Spinal cord (tissue), 9 donors: ENCODE measurements at regions not wholly inside any gene's neighbourhood (a gene's known extent, or its start where the extent isn't known, plus 50 kb on each side); places are given as distances from the start of the nearest gene placed in this dataset.

Experiments
- DNase-seq, 6 donors: peaks; one replicate each; pipeline versions ENCODE4 v3.0.0 to v3.0.0-alpha.2; 2013 to 2015; ENCODE audit warnings: low spot score in 6 of 6, low read depth in 4 of 6
- H3K27ac ChIP-seq: one replicate; pipeline ENCODE4 v1.5.1; 2013; ENCODE audit warnings: low read depth, low read length, control low read depth
- H3K27me3 ChIP-seq: one replicate; pipeline ENCODE4 v1.6.1; 2013; ENCODE audit warnings: low read length; ENCODE audit not compliant: control insufficient read depth, insufficient read depth
- H3K36me3 ChIP-seq: one replicate; pipeline ENCODE4 v1.6.1; 2013; ENCODE audit warnings: low read length; ENCODE audit not compliant: control insufficient read depth, insufficient read depth
- H3K4me1 ChIP-seq: one replicate; pipeline ENCODE4 v1.6.1; 2013; ENCODE audit warnings: low read length; ENCODE audit not compliant: control insufficient read depth, insufficient read depth
- H3K4me3 ChIP-seq: one replicate; pipeline ENCODE4 v1.5.1; 2013; ENCODE audit warnings: low read depth, low read length, control low read depth
- H3K9me3 ChIP-seq: one replicate; pipeline ENCODE4 v1.6.1; 2013; ENCODE audit warnings: low read length; ENCODE audit not compliant: control insufficient read depth, insufficient read depth
- WGBS: methylation state at CpG from one replicate; pipeline ENCODE4 v1.1.5; 2013; ENCODE audit warnings: missing lambda C conversion rate; ENCODE audit not compliant: insufficient coverage; 5-methylcytosine and 5-hydroxymethylcytosine counted together
- donor health status: healthy.

DNA sequence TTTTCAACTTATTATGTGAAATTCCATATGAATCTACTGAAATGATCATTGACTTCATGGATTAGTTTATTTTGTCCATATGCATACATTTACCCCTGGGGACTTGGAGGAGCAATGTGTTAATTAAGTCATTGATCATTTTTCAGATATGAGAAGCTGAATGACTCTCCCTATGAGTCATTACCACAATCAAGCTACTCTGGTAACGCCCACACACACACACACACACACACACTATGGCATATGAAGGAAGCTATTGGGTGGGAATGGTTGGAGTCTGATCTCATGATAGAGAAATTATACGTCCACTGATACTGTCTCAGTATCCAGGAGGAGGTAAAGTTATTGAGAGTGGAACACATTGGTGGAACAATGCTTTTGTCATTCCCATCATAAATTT is 528.9 kb downstream of the AGTPBP1 start:
- Histone ChIP-seq H3K36me3 (no peaks in the 10 kb centered on the region), H3K27me3 (no peaks in the 10 kb centered on the region), H3K4me1 (no peaks in the 10 kb centered on the region), H3K4me3 (no peak overlapping the region), H3K27ac (no peak overlapping the region), H3K9me3 (no peaks in the 10 kb centered on the region)
- no peak for DNase-seq
- no CpG with 5 or more reads among the region's 2 CpGs for WGBS

DNA sequence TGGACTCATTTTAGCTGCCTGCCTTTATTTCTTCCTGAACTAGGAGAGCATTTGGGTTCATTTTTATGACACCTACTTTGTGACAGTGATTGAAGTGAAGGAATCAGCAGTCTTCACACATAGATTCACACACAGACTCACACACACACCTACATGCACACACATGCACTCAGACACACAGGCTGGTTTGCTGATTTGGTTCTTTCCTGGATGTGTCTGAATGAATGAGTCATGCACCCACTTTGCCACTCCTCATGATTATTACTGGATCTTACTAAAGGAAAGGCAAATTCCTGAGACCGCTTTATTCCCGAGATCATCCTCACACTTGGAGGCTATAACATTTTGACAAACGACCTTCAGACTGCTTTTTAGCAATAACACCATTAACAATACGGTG is 529.5 kb downstream of the AGTPBP1 start:
- Histone ChIP-seq H3K9me3 (no peaks in the 10 kb centered on the region), H3K27ac (no peak overlapping the region), H3K36me3 (no peaks in the 10 kb centered on the region), H3K4me1 (no peaks in the 10 kb centered on the region), H3K27me3 (no peaks in the 10 kb centered on the region), H3K4me3 (no peak overlapping the region)
- WGBS: 60% methylated on average over 2 of the region's 4 CpGs
- DNase-seq: no peak

DNA sequence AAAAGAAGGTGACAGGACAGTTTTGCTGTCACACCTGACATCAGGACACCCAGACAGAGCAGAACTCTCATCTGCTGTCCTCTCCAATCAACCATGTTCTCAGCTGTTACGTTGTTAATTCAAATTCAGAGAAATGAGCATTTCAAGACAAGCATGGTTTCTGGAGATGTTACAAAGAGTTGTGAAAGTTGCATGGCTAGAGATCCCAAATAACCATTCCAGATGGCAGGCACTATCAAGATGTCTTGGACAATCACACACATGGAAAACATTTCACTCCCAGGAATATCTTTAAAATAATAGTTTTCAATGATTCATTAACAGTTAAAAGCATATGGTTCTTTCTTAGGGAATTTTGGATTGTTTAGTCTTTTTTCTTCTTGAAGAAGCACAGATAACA is 533.1 kb downstream of the AGTPBP1 start:
- WGBS: no CpG with 5 or more reads among the region's 1 CpG
- Histone ChIP-seq H3K27me3 (no peaks in the 10 kb centered on the region), H3K36me3 (no peaks in the 10 kb centered on the region), H3K4me3 (no peak overlapping the region), H3K4me1 (no peaks in the 10 kb centered on the region), H3K27ac (no peak overlapping the region), H3K9me3 (no peaks in the 10 kb centered on the region)
- DNase-seq: no peak

DNA sequence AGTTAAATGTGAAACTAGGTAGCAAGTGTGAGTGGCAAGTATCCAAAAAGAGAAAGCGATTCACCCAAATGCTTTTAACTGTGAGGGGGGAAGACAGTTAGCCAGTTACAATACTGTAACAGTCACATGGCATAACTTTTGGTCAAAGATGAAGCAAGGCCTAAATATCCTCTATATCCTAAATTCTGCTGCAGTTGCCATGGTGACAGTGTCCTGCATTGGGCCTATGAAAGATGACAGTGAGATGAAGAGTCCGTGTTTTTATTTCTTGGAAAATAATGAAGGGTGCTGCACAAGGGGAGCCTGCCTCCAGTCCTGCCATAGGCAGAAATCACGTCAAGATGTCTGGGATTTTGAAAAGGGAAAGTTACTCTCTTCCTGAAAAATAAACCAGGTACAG is 534.6 kb downstream of the NTRK2 start:
- no peaks in the 10 kb centered on the region for H3K9me3 ChIP-seq
- no peak overlapping the region for H3K4me3 ChIP-seq
- no CpG with 5 or more reads among the region's 3 CpGs for WGBS
- no peak overlapping the region for H3K27ac ChIP-seq
- DNase-seq: peak in 1 of 6 donors; percentile 65
- H3K4me1 ChIP-seq: peaks cover 3% of the 10 kb centered on the region
- no peaks in the 10 kb centered on the region for H3K36me3 ChIP-seq
- H3K27me3 ChIP-seq: no peaks in the 10 kb centered on the region

DNA sequence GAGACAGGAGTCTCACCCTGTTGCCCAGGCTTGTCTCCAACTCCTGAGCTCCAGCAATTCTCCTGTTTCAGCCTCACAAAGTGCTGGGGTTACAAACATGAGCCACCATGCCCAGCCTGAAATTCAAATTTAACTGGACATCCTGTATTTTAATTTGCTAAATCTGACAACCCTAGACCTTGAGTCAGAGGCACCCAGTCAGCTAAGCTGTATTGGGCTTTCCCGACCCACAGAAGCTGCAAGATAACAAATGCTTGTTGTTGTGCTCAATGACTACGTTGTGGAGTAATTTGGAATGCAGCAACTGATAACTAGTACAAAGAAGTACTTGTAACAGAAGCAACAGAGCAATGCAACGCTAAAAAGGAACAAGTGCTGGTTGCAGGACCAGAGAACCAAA is 533.1 kb downstream of the NTRK2 start:
- Histone ChIP-seq H3K4me3 (no peak overlapping the region), H3K27me3 (no peaks in the 10 kb centered on the region), H3K9me3 (no peaks in the 10 kb centered on the region), H3K27ac (peak overlapping the region; percentile 70), H3K4me1 (peaks cover 3% of the 10 kb centered on the region), H3K36me3 (no peaks in the 10 kb centered on the region)
- DNase-seq: no peak
- WGBS: 77% methylated on average over 3 of the region's 3 CpGs

DNA sequence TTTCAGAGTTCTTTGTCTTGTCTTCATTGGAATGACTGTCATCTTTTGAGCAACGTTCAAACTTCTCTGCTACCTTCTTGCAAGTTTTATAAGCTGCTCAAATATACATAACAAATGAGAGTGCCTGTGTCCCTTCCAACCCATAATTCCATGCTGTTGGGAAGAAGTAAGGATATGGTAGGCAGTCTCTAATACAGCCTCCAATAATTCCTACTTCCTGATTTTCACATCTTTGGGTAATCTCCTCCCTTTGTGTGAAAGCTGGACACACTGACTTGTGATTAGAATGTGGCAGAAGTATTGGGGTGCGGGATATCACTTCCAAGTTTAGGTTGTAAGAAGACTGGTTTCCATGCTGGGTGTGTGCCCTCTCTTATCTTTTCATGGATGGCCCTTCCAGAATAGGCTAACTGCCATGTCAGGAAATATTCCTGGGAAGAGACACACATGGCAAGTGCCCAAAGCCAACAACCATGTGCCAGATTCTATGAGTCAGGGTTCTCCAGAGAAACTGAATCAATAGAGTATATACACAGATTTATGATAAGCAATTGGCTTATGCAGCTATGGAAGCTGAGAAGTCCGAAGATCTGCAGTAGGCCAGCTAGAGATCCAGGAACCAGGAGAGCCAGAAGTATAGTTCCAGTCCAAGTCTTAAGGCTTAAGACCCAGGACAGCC is 531.3 kb downstream of the NTRK2 start:
- no peak for DNase-seq
- Histone ChIP-seq H3K4me1 (peaks cover 7% of the 10 kb centered on the region), H3K27me3 (no peaks in the 10 kb centered on the region), H3K4me3 (no peak overlapping the region), H3K27ac (no peak overlapping the region), H3K9me3 (no peaks in the 10 kb centered on the region), H3K36me3 (no peaks in the 10 kb centered on the region)
- WGBS: 93% methylated on average over 2 of the region's 3 CpGs

DNA sequence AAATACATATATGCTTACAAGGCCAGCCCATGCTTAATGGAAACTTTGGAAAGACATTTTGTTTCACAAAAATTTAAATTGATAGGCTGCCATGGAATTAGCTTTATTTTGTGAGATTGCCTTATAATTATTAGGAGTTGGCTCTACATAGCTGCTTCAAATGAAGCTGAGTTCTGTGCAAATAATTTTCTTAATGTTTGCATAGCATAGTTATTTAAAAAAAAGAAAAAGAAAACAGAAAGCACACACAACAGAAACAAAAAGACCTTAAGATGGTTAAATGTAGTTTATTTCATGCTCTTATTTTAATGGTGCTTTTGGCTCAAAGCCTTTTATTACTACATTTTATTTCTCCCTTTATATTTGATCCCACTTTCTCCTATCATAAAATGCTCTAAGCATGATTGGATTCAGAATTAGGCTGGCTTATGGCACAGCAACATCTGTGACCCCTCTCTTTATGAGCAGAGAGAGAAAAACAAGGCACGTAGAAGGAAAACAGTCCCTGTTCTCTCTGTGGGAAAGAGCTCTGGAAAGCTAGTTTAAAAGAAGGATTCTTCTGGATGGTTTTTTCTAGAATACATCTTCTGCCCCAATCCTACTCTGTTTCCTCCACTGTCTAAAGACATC is 530.5 kb downstream of the NTRK2 start:
- H3K9me3 ChIP-seq: no peaks in the 10 kb centered on the region
- H3K27ac ChIP-seq: no peak overlapping the region
- peaks cover 7% of the 10 kb centered on the region for H3K4me1 ChIP-seq
- H3K27me3 ChIP-seq: no peaks in the 10 kb centered on the region
- H3K4me3 ChIP-seq: no peak overlapping the region
- no CpG with 5 or more reads among the region's 1 CpG for WGBS
- DNase-seq: peak in 1 of 6 donors; percentile 89
- no peaks in the 10 kb centered on the region for H3K36me3 ChIP-seq

DNA sequence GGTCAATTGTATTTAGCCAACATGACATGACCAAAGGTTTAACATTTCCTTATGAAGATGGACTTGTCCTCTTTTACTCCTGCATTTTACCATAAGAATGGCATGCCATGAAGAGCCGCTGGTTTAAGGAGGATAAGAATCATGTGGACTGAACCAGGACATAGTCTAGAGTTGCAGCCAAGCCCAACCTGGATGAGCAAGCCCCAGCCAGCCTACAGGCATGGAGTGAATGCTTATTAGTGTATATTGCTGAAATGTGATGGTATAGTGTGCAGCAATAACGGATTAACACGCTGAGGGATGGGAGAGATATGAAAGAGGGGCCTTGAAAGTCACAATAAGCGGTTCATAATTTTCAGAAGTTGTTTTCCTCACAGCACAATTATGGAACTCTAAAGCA is 523.2 kb downstream of the NTRK2 start:
- H3K4me3 ChIP-seq: no peak overlapping the region
- H3K27me3 ChIP-seq: no peaks in the 10 kb centered on the region
- no peaks in the 10 kb centered on the region for H3K9me3 ChIP-seq
- H3K4me1 ChIP-seq: peaks cover 4% of the 10 kb centered on the region
- H3K27ac ChIP-seq: no peak overlapping the region
- H3K36me3 ChIP-seq: no peaks in the 10 kb centered on the region
- no peak for DNase-seq
- 95% methylated on average over 4 of the region's 4 CpGs for WGBS

GRCh38 chr9:85186218-85186585 is 516.7 kb downstream of the NTRK2 start:
- DNase-seq: peak in 1 of 6 donors; percentile 22
- H3K4me1 ChIP-seq: no peaks in the 10 kb centered on the region
- H3K36me3 ChIP-seq: no peaks in the 10 kb centered on the region
- no CpG with 5 or more reads among the region's 2 CpGs for whole genome bisulfite sequencing
- no peak overlapping the region for H3K4me3 ChIP-seq
- no peaks in the 10 kb centered on the region for H3K9me3 ChIP-seq
- no peak overlapping the region for H3K27ac ChIP-seq
- no peaks in the 10 kb centered on the region for H3K27me3 ChIP-seq

- H3K4me1 ChIP-seq: no peaks in the 10 kb centered on the region
- H3K4me3 ChIP-seq: no peak overlapping the region
- no peaks in the 10 kb centered on the region for H3K27me3 ChIP-seq
- DNase-seq: no peak
- no peak overlapping the region for H3K27ac ChIP-seq
- no peaks in the 10 kb centered on the region for H3K9me3 ChIP-seq
- H3K36me3 ChIP-seq: no peaks in the 10 kb centered on the region
- WGBS: 83% methylated on average over 2 of the region's 3 CpGs
These were observed 516.1 kb downstream of the NTRK2 start for GRCh38 chr9:85185486-85186217.
